ENCODE measurements at regions not wholly inside any gene's neighbourhood (a gene's known extent, or its start where the extent isn't known, plus 50 kb on each side); places are given as distances from the start of the nearest gene placed in this dataset.
"Not testable (repeated sequence)": the region's sequence is repeated elsewhere in the genome, so short reads cannot be mapped to it uniquely, and the experiment has no call there.

DNA sequence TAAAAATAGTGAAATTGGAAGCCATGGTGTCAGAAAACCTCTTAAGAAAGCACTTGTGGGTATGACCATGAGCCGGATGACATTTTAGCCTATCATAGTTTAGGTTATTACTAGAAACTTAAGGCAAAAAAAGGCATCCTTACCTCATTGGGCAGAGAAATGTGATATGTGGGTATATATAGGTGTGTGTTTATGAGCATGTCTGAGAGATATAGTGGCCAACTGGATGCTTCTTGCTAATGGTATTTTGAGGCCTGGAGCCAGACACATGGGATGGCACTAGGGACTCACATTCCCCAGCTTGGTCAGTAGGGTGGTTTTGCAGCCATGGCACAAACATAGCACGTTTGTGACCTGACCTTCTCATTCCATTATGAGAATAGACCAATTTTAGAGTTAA lies 295.6 kb upstream of the MEF2C start:
- TF ChIP-seq, protein P1, sequence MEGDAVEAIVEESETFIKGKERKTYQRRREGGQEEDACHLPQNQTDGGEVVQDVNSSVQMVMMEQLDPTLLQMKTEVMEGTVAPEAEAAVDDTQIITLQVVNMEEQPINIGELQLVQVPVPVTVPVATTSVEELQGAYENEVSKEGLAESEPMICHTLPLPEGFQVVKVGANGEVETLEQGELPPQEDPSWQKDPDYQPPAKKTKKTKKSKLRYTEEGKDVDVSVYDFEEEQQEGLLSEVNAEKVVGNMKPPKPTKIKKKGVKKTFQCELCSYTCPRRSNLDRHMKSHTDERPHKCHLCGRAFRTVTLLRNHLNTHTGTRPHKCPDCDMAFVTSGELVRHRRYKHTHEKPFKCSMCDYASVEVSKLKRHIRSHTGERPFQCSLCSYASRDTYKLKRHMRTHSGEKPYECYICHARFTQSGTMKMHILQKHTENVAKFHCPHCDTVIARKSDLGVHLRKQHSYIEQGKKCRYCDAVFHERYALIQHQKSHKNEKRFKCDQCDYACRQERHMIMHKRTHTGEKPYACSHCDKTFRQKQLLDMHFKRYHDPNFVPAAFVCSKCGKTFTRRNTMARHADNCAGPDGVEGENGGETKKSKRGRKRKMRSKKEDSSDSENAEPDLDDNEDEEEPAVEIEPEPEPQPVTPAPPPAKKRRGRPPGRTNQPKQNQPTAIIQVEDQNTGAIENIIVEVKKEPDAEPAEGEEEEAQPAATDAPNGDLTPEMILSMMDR (IDR thresholded peaks at IDR 0.05; ENCODE audit: control extremely low read depth, extremely low read depth) = no peak
- H3K36me3 ChIP-seq (ENCODE audit: control insufficient read depth in 4 of 4, insufficient read depth in 4 of 4, low read length in 4 of 4) = no peaks in the 10 kb centered on the region
- H3K9me3 ChIP-seq (ENCODE audit: control insufficient read depth in 4 of 4, insufficient read depth in 3 of 4, low read length in 3 of 4) = no peaks in the 10 kb centered on the region
- DNase-seq (no peak), ATAC-seq (ENCODE audit: insufficient read depth, low FRiP score) (no peak)
- no peaks in the 10 kb centered on the region for H3K4me1 ChIP-seq (ENCODE audit: control insufficient read depth in 5 of 5, insufficient read depth in 5 of 5, low read length in 5 of 5)
- H3K27me3 ChIP-seq (ENCODE audit: control insufficient read depth in 3 of 3, insufficient read depth in 3 of 3, low read length in 2 of 3) = no peaks in the 10 kb centered on the region
- no peak overlapping the region for H3K9ac ChIP-seq (ENCODE audit: insufficient read depth in 1 of 2, low read length in 2 of 2)
- WGBS, 2 donors = 88 to 97% methylated on average over 2 of the region's 2 CpGs
- no peak overlapping the region for H3K27ac ChIP-seq (ENCODE audit: low read depth in 1 of 2, low read length in 1 of 2)
- H3K4me3 ChIP-seq = no peak overlapping the region

DNA sequence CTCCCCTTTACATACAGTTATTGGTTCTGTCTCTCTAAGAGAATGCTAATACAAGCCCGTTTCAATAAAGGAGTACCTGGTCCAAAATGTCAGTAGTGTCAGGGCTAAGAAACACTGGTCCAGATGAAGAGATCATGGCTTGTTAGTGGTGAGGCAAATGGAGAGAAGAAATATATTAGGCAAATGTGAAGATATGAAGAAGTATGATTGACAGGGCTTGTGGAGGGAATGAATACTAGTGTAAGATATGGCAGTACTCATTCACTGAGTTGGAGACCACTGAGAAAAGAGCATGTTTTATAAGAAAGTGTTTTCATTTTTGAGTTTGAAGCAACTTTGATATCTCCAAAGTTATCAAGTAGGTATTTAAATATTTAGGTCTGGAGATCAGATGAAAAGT lies 290.5 kb upstream of the MEF2C start:
- Histone ChIP-seq H3K4me1 (ENCODE audit: control insufficient read depth in 5 of 5, insufficient read depth in 5 of 5, low read length in 5 of 5) (no peaks in the 10 kb centered on the region), H3K27me3 (ENCODE audit: control insufficient read depth in 3 of 3, insufficient read depth in 3 of 3, low read length in 2 of 3) (no peaks in the 10 kb centered on the region), H3K9ac (ENCODE audit: insufficient read depth in 1 of 2, low read length in 2 of 2) (no peak overlapping the region), H3K36me3 (ENCODE audit: control insufficient read depth in 4 of 4, insufficient read depth in 4 of 4, low read length in 4 of 4) (no peaks in the 10 kb centered on the region), H3K4me3 (no peak overlapping the region), H3K9me3 (ENCODE audit: control insufficient read depth in 4 of 4, insufficient read depth in 3 of 4, low read length in 3 of 4) (peaks cover 0 to 3% (median 0%) of the 10 kb centered on the region in 4 donors), H3K27ac (ENCODE audit: low read depth in 1 of 2, low read length in 1 of 2) (no peak overlapping the region)
- WGBS, 2 donors = 95 to 100% methylated on average over 1 of the region's 1 CpG
- no peak for ATAC-seq (ENCODE audit: insufficient read depth, low FRiP score)
- TF ChIP-seq, protein P1 (IDR thresholded peaks at IDR 0.05; ENCODE audit: control extremely low read depth, extremely low read depth) = no peak
- no peak for DNase-seq

DNA sequence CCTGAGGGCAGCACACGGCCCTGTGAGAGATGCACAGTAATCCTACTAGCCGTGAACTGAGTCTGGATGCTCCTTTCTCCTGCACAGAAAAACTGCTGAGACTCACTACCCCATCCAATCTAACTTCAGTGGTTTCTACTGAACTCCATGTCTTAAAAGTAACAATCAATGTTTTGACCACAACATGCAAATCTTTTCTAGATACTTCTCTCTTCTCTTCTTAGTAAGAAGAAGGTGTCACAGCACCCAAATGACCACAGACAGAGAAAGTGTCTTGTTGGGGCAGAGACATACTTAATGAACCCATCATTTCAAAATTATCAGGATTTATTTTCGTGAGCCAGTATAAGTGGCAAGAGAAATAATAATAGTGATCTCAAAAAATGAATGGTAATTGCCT lies 285.8 kb upstream of the MEF2C start:
- H3K27me3 ChIP-seq (ENCODE audit: control insufficient read depth in 3 of 3, insufficient read depth in 3 of 3, low read length in 2 of 3) = no peaks in the 10 kb centered on the region
- H3K27ac ChIP-seq (ENCODE audit: low read depth in 1 of 2, low read length in 1 of 2) = no peak overlapping the region
- H3K4me1 ChIP-seq (ENCODE audit: control insufficient read depth in 5 of 5, insufficient read depth in 5 of 5, low read length in 5 of 5) = no peaks in the 10 kb centered on the region
- TF ChIP-seq, protein P1 (IDR thresholded peaks at IDR 0.05; ENCODE audit: control extremely low read depth, extremely low read depth) = no peak
- peaks cover 0 to 3% (median 0%) of the 10 kb centered on the region in 4 donors for H3K9me3 ChIP-seq (ENCODE audit: control insufficient read depth in 4 of 4, insufficient read depth in 3 of 4, low read length in 3 of 4)
- H3K36me3 ChIP-seq (ENCODE audit: control insufficient read depth in 4 of 4, insufficient read depth in 4 of 4, low read length in 4 of 4) = no peaks in the 10 kb centered on the region
- no peak overlapping the region for H3K4me3 ChIP-seq
- no peak overlapping the region for H3K9ac ChIP-seq (ENCODE audit: insufficient read depth in 1 of 2, low read length in 2 of 2)
- ATAC-seq (ENCODE audit: insufficient read depth, low FRiP score) (no peak), DNase-seq (no peak)
- WGBS, 2 donors = 89 to 95% methylated on average over 3 of the region's 3 CpGs

DNA sequence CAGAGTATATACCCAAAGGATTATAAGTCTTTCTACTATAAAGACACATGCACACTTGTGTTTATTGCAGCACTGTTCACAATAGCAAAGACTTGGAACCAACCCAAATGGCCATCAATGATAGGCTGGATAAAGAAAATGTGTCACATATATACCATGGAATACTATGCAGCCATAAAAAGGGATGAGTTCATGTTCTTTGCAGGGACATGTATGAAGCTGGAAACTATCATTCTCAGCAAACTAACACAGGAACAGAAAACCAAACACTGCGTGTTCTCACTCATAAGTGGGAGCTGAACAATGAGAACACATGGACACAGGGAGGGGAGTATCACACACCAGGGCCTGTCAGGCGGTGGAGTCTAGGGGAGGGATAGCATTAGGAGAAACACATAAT lies 281.7 kb upstream of the MEF2C start:
- not testable (repeated sequence) for H3K4me1 ChIP-seq (ENCODE audit: control insufficient read depth in 5 of 5, insufficient read depth in 5 of 5, low read length in 5 of 5); H3K27me3 ChIP-seq (ENCODE audit: control insufficient read depth in 3 of 3, insufficient read depth in 3 of 3, low read length in 2 of 3); H3K27ac ChIP-seq (ENCODE audit: low read depth in 1 of 2, low read length in 1 of 2); H3K9ac ChIP-seq (ENCODE audit: insufficient read depth in 1 of 2, low read length in 2 of 2); DNase-seq; ATAC-seq (ENCODE audit: insufficient read depth, low FRiP score); H3K9me3 ChIP-seq (ENCODE audit: control insufficient read depth in 4 of 4, insufficient read depth in 3 of 4, low read length in 3 of 4); H3K36me3 ChIP-seq (ENCODE audit: control insufficient read depth in 4 of 4, insufficient read depth in 4 of 4, low read length in 4 of 4); H3K4me3 ChIP-seq
- WGBS, 2 donors = 95% methylated on average over 2 of the region's 2 CpGs

Measured in lung (tissue), 11 donors.